GM18511 (cell line): ENCODE measurements at regions not wholly inside any gene's neighbourhood (a gene's known extent, or its start where the extent isn't known, plus 50 kb on each side); places are given as distances from the start of the nearest gene placed in this dataset.

ENCODE experiments used
- ATAC-seq: cut with Tn5 transposase; IDR thresholded peaks from one replicate; pipeline ENCODE4 v1.9.1; 2021; ENCODE audit warnings: mild to moderate bottlenecking, moderate library complexity; ENCODE audit not compliant: unreplicated experiment

- ATAC-seq, result no peak
Measured at GRCh38 chr1:212221801-212222200, 63.4 kb upstream of the PPP2R5A start.

GRCh38 chr1:212224102-212224501 lies 61.1 kb upstream of the PPP2R5A start:
- ATAC-seq, result no peak

- ATAC-seq, result peak; percentile 36
Measured at GRCh38 chr1:212225416-212225815, 59.8 kb upstream of the PPP2R5A start.

GRCh38 chr1:212225871-212226302 lies 59.3 kb upstream of the PPP2R5A start:
- ATAC-seq, result peak; percentile 57

- no peak for ATAC-seq
Measured at GRCh38 chr1:212226467-212226866, 58.7 kb upstream of the PPP2R5A start.

GRCh38 chr1:212228076-212228475 lies 57.1 kb upstream of the PPP2R5A start:
- ATAC-seq, result no peak

GRCh38 chr1:212228591-212229119 lies 56.6 kb upstream of the PPP2R5A start:
- ATAC-seq, result no peak

- ATAC-seq, result no peak
Measured at GRCh38 chr1:212229654-212230053, 55.6 kb upstream of the PPP2R5A start.

GRCh38 chr1:212230329-212230728 lies 54.9 kb upstream of the PPP2R5A start:
- ATAC-seq, result no peak

GRCh38 chr1:212231372-212231771 lies 53.8 kb upstream of the PPP2R5A start:
- ATAC-seq, result no peak

GRCh38 chr1:212232090-212232489 lies 53.1 kb upstream of the PPP2R5A start:
- no peak for ATAC-seq

- no peak for ATAC-seq
Measured at GRCh38 chr1:212233321-212233720, 51.9 kb upstream of the PPP2R5A start.

GRCh38 chr1:212234431-212235395 lies 50.5 kb upstream of the PPP2R5A start:
- peak; percentile 66 for ATAC-seq
